ENCODE measurements at regions not wholly inside any gene's neighbourhood (a gene's known extent, or its start where the extent isn't known, plus 50 kb on each side); places are given as distances from the start of the nearest gene placed in this dataset.

GRCh38 chr6:43909474-43910148, 139.6 kb downstream of the VEGFA start:
- H3K4me1 Mint-ChIP-seq, result no peaks in the 10 kb centered on the region
- no peak overlapping the region for H3K4me3 Mint-ChIP-seq
- H3K27me3 Mint-ChIP-seq, result no peaks in the 10 kb centered on the region
- no peaks in the 10 kb centered on the region for H3K36me3 Mint-ChIP-seq
- H3K27ac Mint-ChIP-seq, result no peak overlapping the region
- no peaks in the 10 kb centered on the region for H3K9me3 Mint-ChIP-seq

GRCh38 chr6:43907789-43908472, 137.9 kb downstream of the VEGFA start:
- Mint-ChIP-seq H3K9me3 (no peaks in the 10 kb centered on the region), H3K4me1 (no peaks in the 10 kb centered on the region)

GRCh38 chr6:43907312-43907711, 137.3 kb downstream of the VEGFA start:
- no peak overlapping the region for H3K4me3 Mint-ChIP-seq
- no peaks in the 10 kb centered on the region for H3K9me3 Mint-ChIP-seq
- H3K4me1 Mint-ChIP-seq, result no peaks in the 10 kb centered on the region
- no peaks in the 10 kb centered on the region for H3K36me3 Mint-ChIP-seq
- no peak overlapping the region for H3K27ac Mint-ChIP-seq
- no peaks in the 10 kb centered on the region for H3K27me3 Mint-ChIP-seq

More at GRCh38 chr6:43907789-43908472, 137.9 kb downstream of the VEGFA start:
- H3K36me3 Mint-ChIP-seq, result no peaks in the 10 kb centered on the region
- no peak overlapping the region for H3K4me3 Mint-ChIP-seq
- H3K27ac Mint-ChIP-seq, result no peak overlapping the region
- H3K27me3 Mint-ChIP-seq, result no peaks in the 10 kb centered on the region

- Mint-ChIP-seq H3K36me3 (no peaks in the 10 kb centered on the region), H3K4me1 (no peaks in the 10 kb centered on the region), H3K9me3 (no peaks in the 10 kb centered on the region), H3K4me3 (no peak overlapping the region), H3K27ac (no peak overlapping the region), H3K27me3 (no peaks in the 10 kb centered on the region)
Measured at GRCh38 chr6:43904311-43905123, 134.5 kb downstream of the VEGFA start.

GRCh38 chr6:43903739-43904290, 133.8 kb downstream of the VEGFA start:
- no peaks in the 10 kb centered on the region for H3K4me1 Mint-ChIP-seq

GRCh38 chr6:43901733-43902230, 131.8 kb downstream of the VEGFA start:
- Mint-ChIP-seq H3K9me3 (no peaks in the 10 kb centered on the region), H3K36me3 (no peaks in the 10 kb centered on the region), H3K4me1 (no peaks in the 10 kb centered on the region), H3K27ac (no peak overlapping the region), H3K4me3 (no peak overlapping the region), H3K27me3 (no peaks in the 10 kb centered on the region)

More at GRCh38 chr6:43903739-43904290, 133.8 kb downstream of the VEGFA start:
- Mint-ChIP-seq H3K36me3 (no peaks in the 10 kb centered on the region), H3K9me3 (no peaks in the 10 kb centered on the region), H3K4me3 (no peak overlapping the region), H3K27me3 (no peaks in the 10 kb centered on the region), H3K27ac (no peak overlapping the region)

GRCh38 chr6:43900916-43901732, 131.1 kb downstream of the VEGFA start:
- no peaks in the 10 kb centered on the region for H3K27me3 Mint-ChIP-seq
- no peak overlapping the region for H3K4me3 Mint-ChIP-seq
- H3K36me3 Mint-ChIP-seq, result no peaks in the 10 kb centered on the region
- H3K4me1 Mint-ChIP-seq, result no peaks in the 10 kb centered on the region
- H3K9me3 Mint-ChIP-seq, result no peaks in the 10 kb centered on the region
- no peak overlapping the region for H3K27ac Mint-ChIP-seq

GRCh38 chr6:43900560-43900915, 130.5 kb downstream of the VEGFA start:
- H3K36me3 Mint-ChIP-seq, result no peaks in the 10 kb centered on the region
- H3K27ac Mint-ChIP-seq, result no peak overlapping the region
- no peak overlapping the region for H3K4me3 Mint-ChIP-seq
- no peaks in the 10 kb centered on the region for H3K9me3 Mint-ChIP-seq
- no peaks in the 10 kb centered on the region for H3K27me3 Mint-ChIP-seq
- H3K4me1 Mint-ChIP-seq, result no peaks in the 10 kb centered on the region

GRCh38 chr6:43899830-43900229, 129.8 kb downstream of the VEGFA start:
- Mint-ChIP-seq H3K4me3 (no peak overlapping the region), H3K36me3 (no peaks in the 10 kb centered on the region), H3K27ac (no peak overlapping the region), H3K4me1 (no peaks in the 10 kb centered on the region), H3K27me3 (no peaks in the 10 kb centered on the region), H3K9me3 (no peaks in the 10 kb centered on the region)

GRCh38 chr6:43898358-43899131, 128.5 kb downstream of the VEGFA start:
- no peak overlapping the region for H3K4me3 Mint-ChIP-seq
- no peaks in the 10 kb centered on the region for H3K4me1 Mint-ChIP-seq
- no peaks in the 10 kb centered on the region for H3K27me3 Mint-ChIP-seq
- no peaks in the 10 kb centered on the region for H3K36me3 Mint-ChIP-seq
- no peaks in the 10 kb centered on the region for H3K9me3 Mint-ChIP-seq
- H3K27ac Mint-ChIP-seq, result no peak overlapping the region

- no peak overlapping the region for H3K27ac Mint-ChIP-seq
- no peaks in the 10 kb centered on the region for H3K4me1 Mint-ChIP-seq
- no peak overlapping the region for H3K4me3 Mint-ChIP-seq
- no peaks in the 10 kb centered on the region for H3K9me3 Mint-ChIP-seq
- no peaks in the 10 kb centered on the region for H3K36me3 Mint-ChIP-seq
- H3K27me3 Mint-ChIP-seq, result no peaks in the 10 kb centered on the region
Measured at GRCh38 chr6:43897571-43898302, 127.7 kb downstream of the VEGFA start.

- H3K27me3 Mint-ChIP-seq, result peaks cover 1% of the 10 kb centered on the region
- H3K27ac Mint-ChIP-seq, result no peak overlapping the region
- H3K36me3 Mint-ChIP-seq, result no peaks in the 10 kb centered on the region
- H3K9me3 Mint-ChIP-seq, result no peaks in the 10 kb centered on the region
- H3K4me3 Mint-ChIP-seq, result no peak overlapping the region
- no peaks in the 10 kb centered on the region for H3K4me1 Mint-ChIP-seq
Measured at GRCh38 chr6:43896329-43897255, 126.6 kb downstream of the VEGFA start.

- Mint-ChIP-seq H3K9me3 (no peaks in the 10 kb centered on the region), H3K36me3 (no peaks in the 10 kb centered on the region), H3K27ac (no peak overlapping the region), H3K27me3 (peaks cover 5% of the 10 kb centered on the region), H3K4me3 (no peak overlapping the region), H3K4me1 (peaks cover 6% of the 10 kb centered on the region)
Measured at GRCh38 chr6:43895656-43896328, 125.8 kb downstream of the VEGFA start.

All from activated naive CD4-positive, alpha-beta T cell treated with anti-CD3 and anti-CD28 coated beads, Interleukin-2, amount 50 U/mL, for 24 hours (primary cell).